B cell (primary cell): ENCODE measurements at regions not wholly inside any gene's neighbourhood (a gene's known extent, or its start where the extent isn't known, plus 50 kb on each side); places are given as distances from the start of the nearest gene placed in this dataset.

Experiments used
- ATAC-seq: fragments of 200-7000 bp; cut with Tn5 transposase; one replicate; pipeline ENCODE4 v1.10.0; 2021; ENCODE audit warnings: low read depth, mild to moderate bottlenecking, moderate number of reproducible peaks, moderate library complexity
- CTCF ChIA-PET: fragments of 350-600 bp; sonication (Branson Sonifier 250); formaldehyde crosslinking; loops from one replicate; lab custom pipeline; 2021; ENCODE audit warnings: antibody characterized with exemption, inconsistent platforms; lab: Charles Lee
- POLR2A ChIA-PET: fragments of 350-600 bp; sonication (Branson Sonifier 250); formaldehyde crosslinking; loops from one replicate; lab custom pipeline; 2021; ENCODE audit warnings: antibody characterized with exemption; lab: Charles Lee
- DNase-seq: peaks from one replicate; pipeline ENCODE4 v3.0.0; 2013
- H2AFZ ChIP-seq: 2 replicates; pipeline ENCODE4 v1.6.1; 2012; ENCODE audit warnings: mild to moderate bottlenecking, low read depth, low read length; ENCODE audit not compliant: insufficient read depth, poor library complexity, severe bottlenecking
- H3K27ac ChIP-seq, 2 donors: 1 replicate in 1 of 2; 2 replicates in 1 of 2; pipeline ENCODE4 v1.5.1; 2012 to 2013; ENCODE audit warnings: low read length in 2 of 2, mild to moderate bottlenecking in 2 of 2, moderate library complexity in 1 of 2
- H3K27me3 ChIP-seq, 4 experiments: fragments of 200-600 bp in 1 of 4; sonication (generic) in 1 of 4; replicated peaks in 1 of 4; 1 replicate in 2 of 4; 2 replicates in 2 of 4; pipeline versions ENCODE4 v1.6.1 to v1.7.0; 2013 to 2016; ENCODE audit warnings: low read length in 3 of 4, mild to moderate bottlenecking in 2 of 4, mixed read lengths in 1 of 4, moderate library complexity in 1 of 4; ENCODE audit not compliant: insufficient read depth in 4 of 4, control insufficient read depth in 3 of 4; ENCODE audit errors: control extremely low read depth in 1 of 4
- H3K36me3 ChIP-seq, 2 experiments: replicated peaks in 1 of 2; 1 replicate in 1 of 2; 2 replicates in 1 of 2; pipeline versions ENCODE4 v1.6.1 to v1.7.1; 2013; ENCODE audit warnings: low read length in 1 of 2; ENCODE audit not compliant: insufficient read depth in 2 of 2, control insufficient read depth in 1 of 2; ENCODE audit errors: control extremely low read depth in 1 of 2, extremely low read depth in 1 of 2
- H3K4me1 ChIP-seq, 2 donors: fragments of 200-600 bp in 1 of 2; sonication (generic) in 1 of 2; 1 replicate in 1 of 2; 2 replicates in 1 of 2; pipeline versions ENCODE4 v1.5.1 to v1.6.1; 2013 to 2017; ENCODE audit warnings: low read length in 2 of 2; ENCODE audit not compliant: control insufficient read depth in 2 of 2, insufficient read depth in 2 of 2
- H3K4me2 ChIP-seq: replicated peaks from 2 replicates; pipeline ENCODE3; 2012; ENCODE audit warnings: mild to moderate bottlenecking, low read depth, low read length; ENCODE audit not compliant: poor library complexity, severe bottlenecking
- H3K4me3 ChIP-seq, 5 experiments: fragments of 200-600 bp in 1 of 5; sonication (generic) in 1 of 5; 1 replicate in 3 of 5; 2 replicates in 2 of 5; pipeline versions ENCODE4 v1.5.1 to v1.7.0; 2011 to 2016; ENCODE audit warnings: low read length in 4 of 5, mild to moderate bottlenecking in 4 of 5, low read depth in 2 of 5, control low read depth in 1 of 5, moderate library complexity in 1 of 5; ENCODE audit not compliant: insufficient read depth in 1 of 5; ENCODE audit errors: control extremely low read depth in 1 of 5, extremely low read depth in 1 of 5
- H3K79me2 ChIP-seq: fragments of 200-600 bp; sonication (generic); one replicate; pipeline ENCODE4 v1.6.0; 2016; ENCODE audit warnings: low read length; ENCODE audit not compliant: control insufficient read depth, insufficient read depth
- H3K9ac ChIP-seq: fragments of 200-600 bp; sonication (generic); 2 replicates; pipeline ENCODE4 v1.6.1; 2017; ENCODE audit warnings: mild to moderate bottlenecking, low read length, moderate library complexity
- H3K9me3 ChIP-seq, 3 donors: one replicate each; pipeline versions ENCODE4 v1.6.1 to v1.7.1; 2013; ENCODE audit warnings: low read length in 2 of 3; ENCODE audit not compliant: control insufficient read depth in 2 of 3, insufficient read depth in 1 of 3; ENCODE audit errors: control extremely low read depth in 1 of 3
- H4K20me1 ChIP-seq: 2 replicates; pipeline ENCODE4 v1.6.0; 2012; ENCODE audit warnings: mild to moderate bottlenecking, low read length; ENCODE audit not compliant: insufficient read depth, control insufficient read depth, poor library complexity, severe bottlenecking
- H3K27ac Mint-ChIP-seq: one replicate; pipeline ENCODE4 v1.8.0; 2021; ENCODE audit warnings: mixed read lengths
- H3K27me3 Mint-ChIP-seq: one replicate; pipeline ENCODE4 v1.8.0; 2021; ENCODE audit warnings: mixed read lengths
- H3K4me1 Mint-ChIP-seq: one replicate; pipeline ENCODE4 v1.8.0; 2021; ENCODE audit warnings: mixed read lengths
- H3K4me3 Mint-ChIP-seq: one replicate; pipeline ENCODE4 v1.8.0; 2021; ENCODE audit warnings: mixed read lengths
- H3K9me3 Mint-ChIP-seq: one replicate; pipeline ENCODE4 v1.8.0; 2022; ENCODE audit warnings: mixed read lengths; ENCODE audit not compliant: insufficient read depth
- EZH2 ChIP-seq: IDR thresholded peaks from 2 replicates; pipeline ENCODE4 v1.6.1; 2012; ENCODE audit warnings: borderline replicate concordance, low read depth, mild to moderate bottlenecking, moderate library complexity, low read length; ENCODE audit not compliant: insufficient read depth, poor library complexity, severe bottlenecking
- WGBS: methylation state at CpG from one replicate; pipeline ENCODE4 v1.1.5; 2013; ENCODE audit warnings: missing lambda C conversion rate; ENCODE audit not compliant: insufficient coverage; 5-methylcytosine and 5-hydroxymethylcytosine counted together
- intact Hi-C: fragments of 100-400 bp; cut with micrococcal nuclease; formaldehyde crosslinking; loops from one replicate; pipeline ENCODE4 v1.10.0; 2022
- TF ChIP-seq, protein P1 (sequence below): fragments of 200-600 bp; IDR thresholded peaks from one replicate; pipeline ENCODE4 v1.8.0; 2022; ENCODE audit warnings: antibody characterized with exemption, mild to moderate bottlenecking

- Histone ChIP-seq H3K27me3 (no peaks in the 10 kb centered on the region), H3K79me2 (no peaks in the 10 kb centered on the region), H3K9ac (no peak overlapping the region), H3K4me1 (no peaks in the 10 kb centered on the region), H3K36me3 (no peaks in the 10 kb centered on the region), H3K27ac (no peak overlapping the region), H3K9me3 (peaks cover 0 to 1% (median 0%) of the 10 kb centered on the region in 3 donors), H3K4me3 (no peak overlapping the region), H2AFZ (no peak overlapping the region), H3K4me2 (no peak overlapping the region), H4K20me1 (no peaks in the 10 kb centered on the region)
- H3K27ac Mint-ChIP-seq = no peak overlapping the region
- no peaks in the 10 kb centered on the region for H3K4me1 Mint-ChIP-seq
- ChIA-PET POLR2A (no interaction called here), CTCF (no interaction called here)
- TF ChIP-seq EZH2 = no peak
- TF ChIP-seq, protein P1, sequence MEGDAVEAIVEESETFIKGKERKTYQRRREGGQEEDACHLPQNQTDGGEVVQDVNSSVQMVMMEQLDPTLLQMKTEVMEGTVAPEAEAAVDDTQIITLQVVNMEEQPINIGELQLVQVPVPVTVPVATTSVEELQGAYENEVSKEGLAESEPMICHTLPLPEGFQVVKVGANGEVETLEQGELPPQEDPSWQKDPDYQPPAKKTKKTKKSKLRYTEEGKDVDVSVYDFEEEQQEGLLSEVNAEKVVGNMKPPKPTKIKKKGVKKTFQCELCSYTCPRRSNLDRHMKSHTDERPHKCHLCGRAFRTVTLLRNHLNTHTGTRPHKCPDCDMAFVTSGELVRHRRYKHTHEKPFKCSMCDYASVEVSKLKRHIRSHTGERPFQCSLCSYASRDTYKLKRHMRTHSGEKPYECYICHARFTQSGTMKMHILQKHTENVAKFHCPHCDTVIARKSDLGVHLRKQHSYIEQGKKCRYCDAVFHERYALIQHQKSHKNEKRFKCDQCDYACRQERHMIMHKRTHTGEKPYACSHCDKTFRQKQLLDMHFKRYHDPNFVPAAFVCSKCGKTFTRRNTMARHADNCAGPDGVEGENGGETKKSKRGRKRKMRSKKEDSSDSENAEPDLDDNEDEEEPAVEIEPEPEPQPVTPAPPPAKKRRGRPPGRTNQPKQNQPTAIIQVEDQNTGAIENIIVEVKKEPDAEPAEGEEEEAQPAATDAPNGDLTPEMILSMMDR = no peak
- H3K27me3 Mint-ChIP-seq = no peaks in the 10 kb centered on the region
- no peak overlapping the region for H3K4me3 Mint-ChIP-seq
- no peaks in the 10 kb centered on the region for H3K9me3 Mint-ChIP-seq
- intact Hi-C loops = no loop called here
- DNase-seq (no peak), ATAC-seq (no peak)
- WGBS = no CpG with 5 or more reads among the region's 2 CpGs
Measured at GRCh38 chr13:86918682-86919081, 752.5 kb upstream of the SLITRK5 start.

GRCh38 chr13:86920961-86921360, 750.2 kb upstream of the SLITRK5 start:
- H3K27me3 Mint-ChIP-seq = no peaks in the 10 kb centered on the region
- Histone ChIP-seq H2AFZ (no peak overlapping the region), H3K4me1 (no peaks in the 10 kb centered on the region), H3K27me3 (no peaks in the 10 kb centered on the region), H3K9me3 (peaks cover 0 to 6% (median 1%) of the 10 kb centered on the region in 3 donors), H3K4me3 (no peak overlapping the region), H3K4me2 (no peak overlapping the region), H3K27ac (no peak overlapping the region), H4K20me1 (no peaks in the 10 kb centered on the region), H3K9ac (no peak overlapping the region), H3K79me2 (no peaks in the 10 kb centered on the region), H3K36me3 (no peaks in the 10 kb centered on the region)
- H3K9me3 Mint-ChIP-seq = no peaks in the 10 kb centered on the region
- ATAC-seq = no peak
- TF ChIP-seq, protein P1 = no peak
- TF ChIP-seq EZH2 = no peak
- intact Hi-C loops = no loop called here
- ChIA-PET POLR2A (no interaction called here), CTCF (no interaction called here)
- WGBS = no CpG with 5 or more reads among the region's 1 CpG
- no peaks in the 10 kb centered on the region for H3K4me1 Mint-ChIP-seq
- H3K4me3 Mint-ChIP-seq = no peak overlapping the region
- DNase-seq = no peak
- no peak overlapping the region for H3K27ac Mint-ChIP-seq
